ENCODE measurements at regions not wholly inside any gene's neighbourhood (a gene's known extent, or its start where the extent isn't known, plus 50 kb on each side); places are given as distances from the start of the nearest gene placed in this dataset.

- H3K27ac ChIP-seq: no peak overlapping the region
- H3K4me1 ChIP-seq: peaks cover 0 to 4% of the 10 kb centered on the region in 2 donors
- H3K27me3 ChIP-seq: no peaks in the 10 kb centered on the region
- no peaks in the 10 kb centered on the region for H3K36me3 ChIP-seq
- no peak for TF ChIP-seq CTCF (IDR thresholded peaks at IDR 0.05)
- H3K9me3 ChIP-seq: no peaks in the 10 kb centered on the region
- intact Hi-C loops (cut with DNase I): no loop called here
- no peak overlapping the region for H3K4me3 ChIP-seq
- DNase-seq (ENCODE audit: low spot score in 2 of 2): no peak
Observed at GRCh38 chr2:19031642-19032041, 326.8 kb downstream of the OSR1 start.

DNA sequence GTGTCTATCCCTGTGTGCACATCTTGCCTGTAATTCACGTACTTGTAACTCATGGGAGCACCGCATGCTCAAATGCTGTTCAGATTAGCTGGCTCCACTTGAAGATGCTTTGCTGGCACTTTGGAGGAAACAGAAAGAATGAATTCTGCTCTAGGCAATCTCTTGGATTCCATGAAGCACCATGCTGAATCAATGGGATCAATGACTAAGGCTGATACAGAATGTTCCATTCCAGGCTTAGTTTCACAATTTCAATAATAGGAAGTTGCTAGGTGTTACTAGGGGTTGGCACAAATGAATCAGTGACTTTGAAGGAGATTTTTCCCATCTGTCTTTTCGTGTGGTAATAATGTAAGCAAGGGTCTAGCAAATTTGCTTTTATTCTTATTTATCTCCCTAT lies 328.8 kb downstream of the OSR1 start:
- H3K4me1 ChIP-seq: peaks cover 0 to 4% of the 10 kb centered on the region in 2 donors
- H3K36me3 ChIP-seq: no peaks in the 10 kb centered on the region
- no peak for TF ChIP-seq CTCF (IDR thresholded peaks at IDR 0.05)
- no peaks in the 10 kb centered on the region for H3K27me3 ChIP-seq
- DNase-seq (ENCODE audit: low spot score in 2 of 2): no peak
- no peaks in the 10 kb centered on the region for H3K9me3 ChIP-seq
- intact Hi-C loops (cut with DNase I): no loop called here
- H3K27ac ChIP-seq: no peak overlapping the region
- no peak overlapping the region for H3K4me3 ChIP-seq

- Histone ChIP-seq H3K27me3 (no peaks in the 10 kb centered on the region), H3K27ac (no peak overlapping the region), H3K4me3 (no peak overlapping the region), H3K4me1 (peaks cover 0 to 4% of the 10 kb centered on the region in 2 donors), H3K36me3 (no peaks in the 10 kb centered on the region), H3K9me3 (no peaks in the 10 kb centered on the region)
- intact Hi-C loops (cut with DNase I): no loop called here
- no peak for DNase-seq (ENCODE audit: low spot score in 2 of 2)
- no peak for TF ChIP-seq CTCF (IDR thresholded peaks at IDR 0.05)
Observed at GRCh38 chr2:19028587-19029375, 329.6 kb downstream of the OSR1 start.

GRCh38 chr2:19027626-19028025 lies 330.8 kb downstream of the OSR1 start:
- intact Hi-C loops (cut with DNase I): no loop called here

GRCh38 chr2:19026261-19026660 lies 332.2 kb downstream of the OSR1 start:
- Histone ChIP-seq H3K4me3 (no peak overlapping the region), H3K9me3 (no peaks in the 10 kb centered on the region), H3K36me3 (no peaks in the 10 kb centered on the region), H3K4me1 (no peaks in the 10 kb centered on the region), H3K27me3 (no peaks in the 10 kb centered on the region), H3K27ac (no peak overlapping the region)
- intact Hi-C loops (cut with DNase I): no loop called here
- no peak for TF ChIP-seq CTCF (IDR thresholded peaks at IDR 0.05)
- no peak for DNase-seq (ENCODE audit: low spot score in 2 of 2)

More at GRCh38 chr2:19027626-19028025, 330.8 kb downstream of the OSR1 start:
- H3K9me3 ChIP-seq: no peaks in the 10 kb centered on the region
- no peak overlapping the region for H3K27ac ChIP-seq
- no peaks in the 10 kb centered on the region for H3K27me3 ChIP-seq
- no peak for DNase-seq (ENCODE audit: low spot score in 2 of 2)
- no peak for TF ChIP-seq CTCF (IDR thresholded peaks at IDR 0.05)
- no peaks in the 10 kb centered on the region for H3K36me3 ChIP-seq
- no peak overlapping the region for H3K4me3 ChIP-seq
- no peaks in the 10 kb centered on the region for H3K4me1 ChIP-seq
